IMR-90 (cell line): ENCODE measurements at regions not wholly inside any gene's neighbourhood (a gene's known extent, or its start where the extent isn't known, plus 50 kb on each side); places are given as distances from the start of the nearest gene placed in this dataset.

Experiments
- CTCF ChIP-seq: conservative IDR thresholded peaks from 2 replicates; pipeline ENCODE4 v1.5.1; 2012; ENCODE audit warnings: mild to moderate bottlenecking, low read depth, low read length, improper control_type of control experiment
- ELK1 ChIP-seq: fragments of 150-350 bp; IDR thresholded peaks from 2 replicates; pipeline ENCODE4 v1.6.1; 2016; ENCODE audit warnings: low read depth, mild to moderate bottlenecking, low read length, moderate library complexity, borderline replicate concordance
- POLR2A ChIP-seq: IDR thresholded peaks from 2 replicates; pipeline ENCODE4 v1.6.1; 2012; ENCODE audit warnings: mild to moderate bottlenecking, low read depth, low read length
- RAD21 ChIP-seq: IDR thresholded peaks from 2 replicates; pipeline ENCODE4 v1.6.1; 2012; ENCODE audit warnings: low read length, improper control_type of control experiment

GRCh38 chr2:53111004-53111403 is 656.6 kb upstream of the CHAC2 start:
- TF ChIP-seq CTCF (no peak), RAD21 (no peak), ELK1 (no peak), POLR2A (no peak)
